Breast epithelium (tissue), 3 donors: ENCODE measurements at regions not wholly inside any gene's neighbourhood (a gene's known extent, or its start where the extent isn't known, plus 50 kb on each side); places are given as distances from the start of the nearest gene placed in this dataset.

Experiments
- CTCF ChIP-seq, 3 donors: fragments of 450-650 bp; IDR thresholded peaks; one replicate each; pipeline ENCODE4 v1.5.1; 2016 to 2017; ENCODE audit warnings: antibody characterized with exemption in 3 of 3, mild to moderate bottlenecking in 3 of 3, moderate library complexity in 3 of 3
- POLR2A ChIP-seq: fragments of 450-650 bp; IDR thresholded peaks from one replicate; pipeline ENCODE4 v1.6.1; 2016; ENCODE audit warnings: antibody characterized with exemption, mild to moderate bottlenecking, moderate library complexity

- TF ChIP-seq CTCF (IDR thresholded peaks at IDR 0.05) = no peak
- TF ChIP-seq POLR2A = no peak
Measured at GRCh38 chr4:177740563-177740962, 298.3 kb upstream of the AGA start.
